Fibroblast of villous mesenchyme (primary cell): ENCODE measurements at regions not wholly inside any gene's neighbourhood (a gene's known extent, or its start where the extent isn't known, plus 50 kb on each side); places are given as distances from the start of the nearest gene placed in this dataset.

ENCODE experiments used
- DNase-seq: peaks from one replicate; pipeline ENCODE4 v3.0.0-alpha.2; 2010; ENCODE audit warnings: low read depth
- H3K4me3 ChIP-seq: 2 replicates; pipeline ENCODE4 v1.5.1; 2011; ENCODE audit warnings: low read depth, mild to moderate bottlenecking, low read length
- CTCF ChIP-seq: IDR thresholded peaks from 2 replicates; pipeline ENCODE4 v1.5.1; 2012; ENCODE audit warnings: low read depth, mild to moderate bottlenecking, low read length; ENCODE audit not compliant: insufficient read depth

GRCh38 chrX:80098038-80098437, 83.5 kb downstream of the TBX22 start:
- TF ChIP-seq CTCF: no peak
- no peak for DNase-seq
- H3K4me3 ChIP-seq: no peak overlapping the region

GRCh38 chrX:80120335-80120734, 105.8 kb downstream of the TBX22 start:
- no peak for DNase-seq
- no peak overlapping the region for H3K4me3 ChIP-seq
- no peak for TF ChIP-seq CTCF

- no peak for TF ChIP-seq CTCF
- no peak overlapping the region for H3K4me3 ChIP-seq
- DNase-seq: no peak
Measured at GRCh38 chrX:80138938-80139337, 124.4 kb downstream of the TBX22 start.

GRCh38 chrX:80139564-80139963, 125.0 kb downstream of the TBX22 start:
- no peak for DNase-seq
- H3K4me3 ChIP-seq: no peak overlapping the region
- no peak for TF ChIP-seq CTCF

- H3K4me3 ChIP-seq: no peak overlapping the region
- no peak for DNase-seq
- no peak for TF ChIP-seq CTCF
Measured at GRCh38 chrX:80170581-80170980, 156.0 kb downstream of the TBX22 start.

GRCh38 chrX:80173261-80173660, 158.7 kb downstream of the TBX22 start:
- H3K4me3 ChIP-seq: no peak overlapping the region
- no peak for DNase-seq
- no peak for TF ChIP-seq CTCF

- H3K4me3 ChIP-seq: no peak overlapping the region
- DNase-seq: no peak
- TF ChIP-seq CTCF: no peak
Measured at GRCh38 chrX:80174925-80175574, 160.5 kb downstream of the TBX22 start.
